ENCODE measurements at regions not wholly inside any gene's neighbourhood (a gene's known extent, or its start where the extent isn't known, plus 50 kb on each side); places are given as distances from the start of the nearest gene placed in this dataset.

DNA sequence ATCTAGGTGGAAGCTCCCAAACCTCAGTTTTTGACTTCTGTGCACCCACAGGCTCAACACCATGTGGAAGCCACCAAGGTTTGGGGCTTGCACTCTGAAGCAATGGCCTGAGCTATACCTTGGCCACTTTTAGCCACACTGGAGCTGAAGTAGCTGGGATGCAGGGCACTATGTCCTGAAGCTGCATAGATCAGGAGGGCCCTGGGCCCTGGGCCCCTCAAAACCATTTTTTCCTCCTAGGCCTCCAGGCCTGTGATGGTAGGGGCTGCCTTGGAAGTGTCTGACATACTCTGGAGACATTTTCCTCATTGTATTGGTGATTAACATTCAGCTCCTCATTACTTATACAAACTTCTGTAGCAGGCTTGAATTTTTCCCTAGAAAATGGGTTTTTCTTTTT lies 273.7 kb downstream of the FGF9 start (continued):
- TF ChIP-seq CHD7 (IDR thresholded peaks at IDR 0.05; ENCODE audit: insufficient replicate concordance, low read length) (no peak), SIX5 (IDR thresholded peaks at IDR 0.05; ENCODE audit: low read depth, low read length) (no peak), RBBP5 (IDR thresholded peaks at IDR 0.05; ENCODE audit: borderline replicate concordance, low read depth, low read length) (no peak), RXRA (IDR thresholded peaks at IDR 0.05; ENCODE audit: insufficient read depth, low read depth, low read length) (no peak), KDM1A (IDR thresholded peaks at IDR 0.05; ENCODE audit: borderline replicate concordance, low read length) (no peak), EP300 (IDR thresholded peaks at IDR 0.05; ENCODE audit: borderline replicate concordance in 1 of 2, low read depth in 2 of 2, low read length in 2 of 2) (no peak), RNF2 (IDR thresholded peaks at IDR 0.05; ENCODE audit: borderline replicate concordance, low read depth, low read length, missing control alignments, poor library complexity, severe bottlenecking) (no peak), POLR2A (IDR thresholded peaks at IDR 0.05; ENCODE audit: control extremely low read depth in 1 of 2, low read depth in 2 of 2, low read length in 2 of 2) (no peak), ZNF274 (IDR thresholded peaks at IDR 0.05; ENCODE audit: borderline replicate concordance, extremely low read depth, low read length) (no peak), POU5F1 (IDR thresholded peaks at IDR 0.05; ENCODE audit: low read depth, low read length) (no peak), CBX5 (IDR thresholded peaks at IDR 0.05; ENCODE audit: low read depth, low read length) (no peak), GTF2F1 (IDR thresholded peaks at IDR 0.05; ENCODE audit: borderline replicate concordance, low read depth, low read length) (no peak)
